ENCODE measurements at regions not wholly inside any gene's neighbourhood (a gene's known extent, or its start where the extent isn't known, plus 50 kb on each side); places are given as distances from the start of the nearest gene placed in this dataset.

DNA sequence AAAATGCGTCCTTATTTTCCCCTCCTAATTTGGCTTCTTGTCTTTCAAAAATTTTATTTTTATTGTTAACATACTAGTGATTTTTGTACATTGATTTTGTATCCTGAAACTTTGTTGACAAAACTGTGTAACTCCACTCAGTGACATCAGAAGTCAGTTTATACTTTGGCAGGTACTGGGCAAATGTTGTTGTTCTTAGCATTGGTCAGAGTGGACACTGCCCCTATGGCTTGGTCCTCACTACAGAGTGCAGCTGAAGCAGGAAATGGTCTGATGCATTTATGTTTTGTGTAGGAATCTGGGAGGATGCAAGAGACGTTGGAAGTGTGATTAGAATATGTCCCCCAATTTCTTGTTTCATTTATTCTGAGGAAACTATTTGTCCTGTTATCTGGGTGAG, 205.5 kb upstream of the CENPE start:
- H3K4me2 ChIP-seq (ENCODE audit: control insufficient read depth, extremely low read depth, insufficient read depth, low read depth, low read length), result no peak overlapping the region
- H3K36me3 ChIP-seq (ENCODE audit: control insufficient read depth in 2 of 2, extremely low read depth in 1 of 2, insufficient read depth in 2 of 2, low read length in 2 of 2), result no peaks in the 10 kb centered on the region
- dilution Hi-C loops (cut with MboI; ENCODE audit: extremely low pct_ligation_motif_present, low sequenced_read_pairs), result no loop called here
- H3K27me3 ChIP-seq (ENCODE audit: control insufficient read depth, extremely low read depth, insufficient read depth, low read length), result no peaks in the 10 kb centered on the region
- H3K27ac ChIP-seq (ENCODE audit: control insufficient read depth, insufficient read depth, low read length), result no peak overlapping the region
- H3K9ac ChIP-seq (ENCODE audit: control insufficient read depth, extremely low read depth, insufficient read depth, low read length), result no peak overlapping the region
- TF ChIP-seq, protein P1, sequence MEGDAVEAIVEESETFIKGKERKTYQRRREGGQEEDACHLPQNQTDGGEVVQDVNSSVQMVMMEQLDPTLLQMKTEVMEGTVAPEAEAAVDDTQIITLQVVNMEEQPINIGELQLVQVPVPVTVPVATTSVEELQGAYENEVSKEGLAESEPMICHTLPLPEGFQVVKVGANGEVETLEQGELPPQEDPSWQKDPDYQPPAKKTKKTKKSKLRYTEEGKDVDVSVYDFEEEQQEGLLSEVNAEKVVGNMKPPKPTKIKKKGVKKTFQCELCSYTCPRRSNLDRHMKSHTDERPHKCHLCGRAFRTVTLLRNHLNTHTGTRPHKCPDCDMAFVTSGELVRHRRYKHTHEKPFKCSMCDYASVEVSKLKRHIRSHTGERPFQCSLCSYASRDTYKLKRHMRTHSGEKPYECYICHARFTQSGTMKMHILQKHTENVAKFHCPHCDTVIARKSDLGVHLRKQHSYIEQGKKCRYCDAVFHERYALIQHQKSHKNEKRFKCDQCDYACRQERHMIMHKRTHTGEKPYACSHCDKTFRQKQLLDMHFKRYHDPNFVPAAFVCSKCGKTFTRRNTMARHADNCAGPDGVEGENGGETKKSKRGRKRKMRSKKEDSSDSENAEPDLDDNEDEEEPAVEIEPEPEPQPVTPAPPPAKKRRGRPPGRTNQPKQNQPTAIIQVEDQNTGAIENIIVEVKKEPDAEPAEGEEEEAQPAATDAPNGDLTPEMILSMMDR (optimal IDR thresholded peaks at IDR 0.05 in 1 of 3, IDR thresholded peaks at IDR 0.05 in 1 of 3, conservative IDR thresholded peaks at IDR 0.05 in 1 of 3; ENCODE audit: extremely low read depth in 1 of 3, insufficient read depth in 2 of 3, low read length in 3 of 3), result no peak
- TF ChIP-seq EZH2 (IDR thresholded peaks at IDR 0.05; ENCODE audit: low read length), result no peak
- H3K4me3 ChIP-seq (ENCODE audit: control insufficient read depth in 2 of 3, extremely low read depth in 1 of 3, insufficient read depth in 2 of 3, low read depth in 1 of 3, low read length in 3 of 3), result no peak overlapping the region
- H2AFZ ChIP-seq (ENCODE audit: control insufficient read depth, low read length), result no peak overlapping the region
- no peaks in the 10 kb centered on the region for H3K4me1 ChIP-seq (ENCODE audit: control insufficient read depth, extremely low read depth, insufficient read depth, low read length)
- no peaks in the 10 kb centered on the region for H4K20me1 ChIP-seq (ENCODE audit: control insufficient read depth, extremely low read depth, insufficient read depth, low read length)
- FAIRE-seq (no peak), DNase-seq (ENCODE audit: low read depth, low spot score) (no peak)
- H3K9me3 ChIP-seq (ENCODE audit: control insufficient read depth, low read depth, low read length), result no peaks in the 10 kb centered on the region
- H3K9me1 ChIP-seq (ENCODE audit: control insufficient read depth, extremely low read depth, insufficient read depth, low read length), result no peaks in the 10 kb centered on the region
- H3K79me2 ChIP-seq (ENCODE audit: control insufficient read depth, insufficient read depth, low read length), result no peaks in the 10 kb centered on the region

DNA sequence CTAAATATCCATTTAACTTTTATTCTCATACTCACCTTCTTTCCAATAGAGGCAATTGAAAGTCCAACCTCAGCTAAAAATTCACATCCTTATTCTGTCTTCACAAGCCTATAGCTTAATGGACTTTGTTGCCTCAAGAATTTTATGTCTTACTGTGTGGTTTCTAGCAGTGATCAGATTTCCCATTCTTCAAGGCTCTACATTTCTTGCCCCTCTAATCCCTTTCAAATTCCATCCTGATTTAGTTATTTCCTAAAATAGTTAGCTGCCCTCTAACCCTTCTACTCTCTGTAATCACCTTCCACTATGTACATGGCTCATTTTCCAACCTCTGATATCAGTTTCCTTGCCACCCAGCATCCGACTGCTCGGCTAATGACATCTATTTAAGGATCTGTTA, 204.1 kb upstream of the CENPE start:
- DNase-seq (ENCODE audit: low read depth, low spot score) (no peak), FAIRE-seq (no peak)
- Histone ChIP-seq H3K9ac (ENCODE audit: control insufficient read depth, extremely low read depth, insufficient read depth, low read length) (no peak overlapping the region), H3K27me3 (ENCODE audit: control insufficient read depth, extremely low read depth, insufficient read depth, low read length) (no peaks in the 10 kb centered on the region), H2AFZ (ENCODE audit: control insufficient read depth, low read length) (no peak overlapping the region), H3K4me1 (ENCODE audit: control insufficient read depth, extremely low read depth, insufficient read depth, low read length) (no peaks in the 10 kb centered on the region), H3K27ac (ENCODE audit: control insufficient read depth, insufficient read depth, low read length) (no peak overlapping the region), H4K20me1 (ENCODE audit: control insufficient read depth, extremely low read depth, insufficient read depth, low read length) (no peaks in the 10 kb centered on the region), H3K9me1 (ENCODE audit: control insufficient read depth, extremely low read depth, insufficient read depth, low read length) (no peaks in the 10 kb centered on the region), H3K4me3 (ENCODE audit: control insufficient read depth in 2 of 3, extremely low read depth in 1 of 3, insufficient read depth in 2 of 3, low read depth in 1 of 3, low read length in 3 of 3) (no peak overlapping the region), H3K36me3 (ENCODE audit: control insufficient read depth in 2 of 2, extremely low read depth in 1 of 2, insufficient read depth in 2 of 2, low read length in 2 of 2) (no peaks in the 10 kb centered on the region), H3K9me3 (ENCODE audit: control insufficient read depth, low read depth, low read length) (no peaks in the 10 kb centered on the region), H3K79me2 (ENCODE audit: control insufficient read depth, insufficient read depth, low read length) (no peaks in the 10 kb centered on the region), H3K4me2 (ENCODE audit: control insufficient read depth, extremely low read depth, insufficient read depth, low read depth, low read length) (no peak overlapping the region)
- TF ChIP-seq, protein P1 (optimal IDR thresholded peaks at IDR 0.05 in 1 of 3, IDR thresholded peaks at IDR 0.05 in 1 of 3, conservative IDR thresholded peaks at IDR 0.05 in 1 of 3; ENCODE audit: extremely low read depth in 1 of 3, insufficient read depth in 2 of 3, low read length in 3 of 3), result no peak
- no peak for TF ChIP-seq EZH2 (IDR thresholded peaks at IDR 0.05; ENCODE audit: low read length)
- dilution Hi-C loops (cut with MboI; ENCODE audit: extremely low pct_ligation_motif_present, low sequenced_read_pairs), result no loop called here
